PFSK-1 (cell line): ENCODE measurements at regions not wholly inside any gene's neighbourhood (a gene's known extent, or its start where the extent isn't known, plus 50 kb on each side); places are given as distances from the start of the nearest gene placed in this dataset.

Experiments used
- FOXP2 ChIP-seq: optimal IDR thresholded peaks from 2 replicates; pipeline ENCODE3; 2011; ENCODE audit warnings: borderline replicate concordance, control low read depth, inconsistent platforms; ENCODE audit not compliant: insufficient read depth; ENCODE audit errors: extremely low read length, extremely low read depth
- POLR2AphosphoS5 ChIP-seq: IDR thresholded peaks from 2 replicates; pipeline ENCODE4 v1.6.1; 2012; ENCODE audit warnings: low read depth, mild to moderate bottlenecking, control low read depth, low read length, moderate library complexity
- SIN3A ChIP-seq: IDR thresholded peaks from 2 replicates; pipeline ENCODE4 v1.6.1; 2012; ENCODE audit warnings: mild to moderate bottlenecking, low read length, moderate library complexity, borderline replicate concordance; ENCODE audit not compliant: insufficient read depth
- TAF1 ChIP-seq: IDR thresholded peaks from 2 replicates; pipeline ENCODE4 v1.6.1; 2012; ENCODE audit warnings: low read length, control low read depth, borderline replicate concordance; ENCODE audit not compliant: insufficient read depth
- TF ChIP-seq, protein P1 (sequence below), 2 experiments: IDR thresholded peaks; 2 replicates each; pipeline versions ENCODE4 v1.6.1 to v1.8.0; 2011 to 2012; ENCODE audit warnings: low read depth in 2 of 2, low read length in 2 of 2, control low read depth in 1 of 2, inconsistent platforms in 1 of 2, mild to moderate bottlenecking in 1 of 2, moderate library complexity in 1 of 2; ENCODE audit not compliant: insufficient read depth in 1 of 2

- TF ChIP-seq, protein P1, sequence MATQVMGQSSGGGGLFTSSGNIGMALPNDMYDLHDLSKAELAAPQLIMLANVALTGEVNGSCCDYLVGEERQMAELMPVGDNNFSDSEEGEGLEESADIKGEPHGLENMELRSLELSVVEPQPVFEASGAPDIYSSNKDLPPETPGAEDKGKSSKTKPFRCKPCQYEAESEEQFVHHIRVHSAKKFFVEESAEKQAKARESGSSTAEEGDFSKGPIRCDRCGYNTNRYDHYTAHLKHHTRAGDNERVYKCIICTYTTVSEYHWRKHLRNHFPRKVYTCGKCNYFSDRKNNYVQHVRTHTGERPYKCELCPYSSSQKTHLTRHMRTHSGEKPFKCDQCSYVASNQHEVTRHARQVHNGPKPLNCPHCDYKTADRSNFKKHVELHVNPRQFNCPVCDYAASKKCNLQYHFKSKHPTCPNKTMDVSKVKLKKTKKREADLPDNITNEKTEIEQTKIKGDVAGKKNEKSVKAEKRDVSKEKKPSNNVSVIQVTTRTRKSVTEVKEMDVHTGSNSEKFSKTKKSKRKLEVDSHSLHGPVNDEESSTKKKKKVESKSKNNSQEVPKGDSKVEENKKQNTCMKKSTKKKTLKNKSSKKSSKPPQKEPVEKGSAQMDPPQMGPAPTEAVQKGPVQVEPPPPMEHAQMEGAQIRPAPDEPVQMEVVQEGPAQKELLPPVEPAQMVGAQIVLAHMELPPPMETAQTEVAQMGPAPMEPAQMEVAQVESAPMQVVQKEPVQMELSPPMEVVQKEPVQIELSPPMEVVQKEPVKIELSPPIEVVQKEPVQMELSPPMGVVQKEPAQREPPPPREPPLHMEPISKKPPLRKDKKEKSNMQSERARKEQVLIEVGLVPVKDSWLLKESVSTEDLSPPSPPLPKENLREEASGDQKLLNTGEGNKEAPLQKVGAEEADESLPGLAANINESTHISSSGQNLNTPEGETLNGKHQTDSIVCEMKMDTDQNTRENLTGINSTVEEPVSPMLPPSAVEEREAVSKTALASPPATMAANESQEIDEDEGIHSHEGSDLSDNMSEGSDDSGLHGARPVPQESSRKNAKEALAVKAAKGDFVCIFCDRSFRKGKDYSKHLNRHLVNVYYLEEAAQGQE (IDR thresholded peaks at IDR 0.05; ENCODE audit: insufficient read depth in 1 of 2, low read depth in 2 of 2, low read length in 2 of 2), result no peak
- no peak for TF ChIP-seq SIN3A
Measured at GRCh38 chr1:88134983-88135921, 548.8 kb upstream of the PKN2 start.

DNA sequence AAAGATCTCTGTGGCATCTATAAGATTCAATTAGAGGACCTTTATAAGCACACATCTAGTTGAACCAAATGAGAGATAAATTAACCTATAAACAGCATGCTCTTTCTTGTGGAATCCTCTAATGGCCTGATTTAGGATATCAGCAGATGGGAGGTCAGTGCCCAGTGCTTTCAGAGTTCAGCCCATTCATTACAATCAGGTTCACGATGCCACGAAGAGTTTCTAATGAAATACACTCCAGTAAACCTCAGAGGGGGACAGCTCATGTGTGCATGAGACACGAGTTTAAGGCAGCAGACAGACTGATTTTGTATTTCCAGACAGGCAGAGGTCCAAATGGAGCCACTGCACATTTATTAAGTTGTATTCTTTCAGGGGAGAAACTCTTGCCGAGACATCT is 544.4 kb upstream of the PKN2 start:
- TF ChIP-seq, protein P1 (IDR thresholded peaks at IDR 0.05; ENCODE audit: insufficient read depth in 1 of 2, low read depth in 2 of 2, low read length in 2 of 2), result no peak
- TF ChIP-seq POLR2AphosphoS5 (no peak), TAF1 (no peak), FOXP2 (no peak), SIN3A (no peak)

GRCh38 chr1:88140325-88140724 is 543.7 kb upstream of the PKN2 start:
- TF ChIP-seq, protein P1 (IDR thresholded peaks at IDR 0.05; ENCODE audit: insufficient read depth in 1 of 2, low read depth in 2 of 2, low read length in 2 of 2), result no peak
- TF ChIP-seq TAF1 (no peak), SIN3A (no peak), FOXP2 (no peak), POLR2AphosphoS5 (no peak)

- TF ChIP-seq, protein P1 (IDR thresholded peaks at IDR 0.05; ENCODE audit: insufficient read depth in 1 of 2, low read depth in 2 of 2, low read length in 2 of 2), result no peak
- TF ChIP-seq SIN3A, result no peak
- no peak for TF ChIP-seq TAF1
- TF ChIP-seq FOXP2, result no peak
- TF ChIP-seq POLR2AphosphoS5, result no peak
Measured at GRCh38 chr1:88141499-88142074, 542.5 kb upstream of the PKN2 start.
